A549 (cell line): ENCODE measurements at regions not wholly inside any gene's neighbourhood (a gene's known extent, or its start where the extent isn't known, plus 50 kb on each side); places are given as distances from the start of the nearest gene placed in this dataset.

Experiments
- ATAC-seq, 2 experiments: fragments of 200-7000 bp in 1 of 2; fragments of >200 bp in 1 of 2; cut with Nextera tagmentation in 1 of 2; cut with Tn5 transposase in 1 of 2; 3 replicates each; pipeline versions ENCODE4 v1.8.0 to v1.9.1; 2018 to 2020; ENCODE audit warnings: mild to moderate bottlenecking in 1 of 2, moderate library complexity in 1 of 2
- CTCF ChIA-PET: fragments of 300-600 bp; sonication (Branson Sonifier 250); formaldehyde crosslinking; extraction: SDS; loops from one replicate; lab custom pipeline; 2021; ENCODE audit warnings: antibody characterized with exemption, inconsistent platforms; lab: Yijun Ruan, JAX
- POLR2A ChIA-PET: fragments of 350-600 bp; formaldehyde crosslinking; extraction: SDS; loops from one replicate; lab custom pipeline; 2021; ENCODE audit warnings: antibody characterized with exemption, inconsistent platforms; lab: Yijun Ruan, JAX
- DNase-seq, 2 experiments: peaks; one replicate each; pipeline versions ENCODE4 v3.0.0 to v3.0.0-alpha.2; 2011 to 2016; ENCODE audit warnings: low read depth in 1 of 2, low spot score in 1 of 2
- FAIRE-seq: peaks from 2 replicates; lab custom pipeline; 2011; peaks lifted over from hg19 to GRCh38; lab: Jason Lieb, UNC
- H3K27ac ChIP-seq, 2 experiments: fragments of >200 bp; sonication (Bioruptor Twin); formaldehyde crosslinking; 3 replicates each; pipeline ENCODE4 v1.5.1; 2016 to 2017
- H3K4me1 ChIP-seq: fragments of >200 bp; sonication (Bioruptor Twin); formaldehyde crosslinking; 3 replicates; pipeline ENCODE4 v1.6.1; 2016
- H3K4me2 ChIP-seq: fragments of >200 bp; sonication (Bioruptor Twin); formaldehyde crosslinking; 3 replicates; pipeline ENCODE4 v1.6.1; 2016
- H3K4me3 ChIP-seq: fragments of >200 bp; sonication (Bioruptor Twin); formaldehyde crosslinking; 3 replicates; pipeline ENCODE4 v1.5.1; 2016
- H3K9me3 ChIP-seq: fragments of >200 bp; sonication (Bioruptor Twin); formaldehyde crosslinking; 3 replicates; pipeline ENCODE4 v1.6.1; 2016
- BCL3 ChIP-seq: fragments of >200 bp; sonication (Bioruptor Twin); formaldehyde crosslinking; IDR thresholded peaks from 3 replicates; pipeline ENCODE4 v1.6.1; 2016
- CBX8 ChIP-seq: fragments of 200-600 bp; sonication (generic); IDR thresholded peaks from 2 replicates; pipeline ENCODE4 v1.6.1; 2016
- CHD2 ChIP-seq: fragments of 150-350 bp; IDR thresholded peaks from 2 replicates; pipeline ENCODE4 v1.6.1; 2014; ENCODE audit warnings: low read length; ENCODE audit not compliant: partially characterized antibody
- CTCF ChIP-seq: fragments of >200 bp; sonication (Bioruptor Twin); formaldehyde crosslinking; IDR thresholded peaks from 3 replicates; pipeline ENCODE4 v1.5.1; 2016
- EHMT2 ChIP-seq: fragments of 200-600 bp; sonication (generic); IDR thresholded peaks from 2 replicates; pipeline ENCODE4 v1.6.1; 2016; ENCODE audit warnings: antibody characterized with exemption, low read depth, mild to moderate bottlenecking, moderate library complexity
- ELK1 ChIP-seq: fragments of 150-350 bp; IDR thresholded peaks from 2 replicates; pipeline ENCODE4 v1.6.1; 2014; ENCODE audit warnings: low read depth, mild to moderate bottlenecking, low read length
- EP300 ChIP-seq, 2 experiments: fragments of >200 bp; sonication (Bioruptor Twin); formaldehyde crosslinking; IDR thresholded peaks; 2 replicates in 1 of 2; 3 replicates in 1 of 2; pipeline ENCODE4 v1.6.1; 2016 to 2017
- FOSB ChIP-seq: fragments of 250-450 bp; sonication (Bioruptor Pico); IDR thresholded peaks from 2 replicates; pipeline ENCODE4 v1.5.0; 2020; ENCODE audit warnings: mild to moderate bottlenecking, moderate library complexity
- HMGXB4 ChIP-seq: fragments of 250-450 bp; sonication (Bioruptor Pico); IDR thresholded peaks from 2 replicates; pipeline ENCODE4 v1.5.0; 2021; ENCODE audit warnings: mild to moderate bottlenecking, moderate library complexity, borderline replicate concordance
- HOXA7 ChIP-seq: fragments of 250-450 bp; sonication (Bioruptor Pico); IDR thresholded peaks from 2 replicates; pipeline ENCODE4 v1.5.0; 2020; ENCODE audit warnings: mild to moderate bottlenecking, moderate library complexity
- HOXB13 ChIP-seq: fragments of 250-450 bp; sonication (Bioruptor Pico); IDR thresholded peaks from 2 replicates; pipeline ENCODE4 v1.5.0; 2020; ENCODE audit warnings: low read depth, mild to moderate bottlenecking, moderate library complexity
- KDM5A ChIP-seq: fragments of 200-600 bp; sonication (generic); IDR thresholded peaks from 2 replicates; pipeline ENCODE4 v1.6.1; 2016; ENCODE audit warnings: antibody characterized with exemption, mild to moderate bottlenecking
- MAZ ChIP-seq: fragments of 150-350 bp; IDR thresholded peaks from 2 replicates; pipeline ENCODE4 v1.6.1; 2014; ENCODE audit warnings: antibody characterized with exemption, low read depth, low read length, borderline replicate concordance
- NFE2L2 ChIP-seq: fragments of 150-350 bp; conservative IDR thresholded peaks from 2 replicates; pipeline ENCODE4 v1.6.1; 2014; ENCODE audit warnings: low read length
- NR3C1 ChIP-seq: fragments of >200 bp; sonication (Bioruptor Twin); formaldehyde crosslinking; IDR thresholded peaks from 3 replicates; pipeline ENCODE4 v1.6.1; 2017
- PBX3 ChIP-seq: IDR thresholded peaks from 2 replicates; pipeline ENCODE4 v1.6.1; 2012
- POLR2A ChIP-seq: IDR thresholded peaks from 2 replicates; pipeline ENCODE4 v1.6.1; 2012; ENCODE audit warnings: mild to moderate bottlenecking, low read length
- POLR2AphosphoS2 ChIP-seq: conservative IDR thresholded peaks from 2 replicates; pipeline ENCODE4 v1.6.1; 2012; ENCODE audit warnings: low read length, improper control_type of control experiment, inconsistent platforms
- RAD21 ChIP-seq, 2 experiments: fragments of >200 bp in 1 of 2; sonication (Bioruptor Twin) in 1 of 2; formaldehyde crosslinking in 1 of 2; IDR thresholded peaks in 1 of 2; conservative IDR thresholded peaks in 1 of 2; 2 replicates in 1 of 2; 3 replicates in 1 of 2; pipeline ENCODE4 v1.6.1; 2012 to 2018; ENCODE audit warnings: inconsistent platforms in 1 of 2
- RARB ChIP-seq: fragments of 250-450 bp; sonication (Bioruptor Pico); IDR thresholded peaks from 2 replicates; pipeline ENCODE4 v1.8.0; 2021; ENCODE audit warnings: mild to moderate bottlenecking, moderate library complexity
- RCOR1 ChIP-seq: fragments of 150-350 bp; IDR thresholded peaks from 2 replicates; pipeline ENCODE4 v1.6.1; 2014; ENCODE audit warnings: antibody characterized with exemption, low read length, low read depth
- RFX5 ChIP-seq: fragments of 450-650 bp; IDR thresholded peaks from 2 replicates; pipeline ENCODE4 v1.7.1; 2014; ENCODE audit warnings: antibody characterized with exemption, mild to moderate bottlenecking, moderate library complexity
- SMC3 ChIP-seq: fragments of >200 bp; sonication (Bioruptor Twin); formaldehyde crosslinking; IDR thresholded peaks from 3 replicates; pipeline ENCODE4 v1.6.1; 2018; ENCODE audit warnings: inconsistent platforms
- SREBF2 ChIP-seq: fragments of 450-650 bp; IDR thresholded peaks from 2 replicates; pipeline ENCODE4 v1.6.1; 2014; ENCODE audit warnings: mild to moderate bottlenecking, moderate library complexity
- TP53 ChIP-seq: fragments of 250-450 bp; sonication (Bioruptor Pico); IDR thresholded peaks from 2 replicates; pipeline ENCODE4 v1.5.0; 2021; ENCODE audit warnings: mild to moderate bottlenecking, moderate library complexity
- USF2 ChIP-seq: fragments of 450-650 bp; IDR thresholded peaks from 2 replicates; pipeline ENCODE4 v1.6.1; 2014; ENCODE audit warnings: antibody characterized with exemption
- ZC3H11A ChIP-seq: fragments of 450-650 bp; IDR thresholded peaks from 2 replicates; pipeline ENCODE4 v1.6.1; 2014; ENCODE audit warnings: antibody characterized with exemption, mild to moderate bottlenecking
- ZFP36 ChIP-seq: fragments of 450-650 bp; IDR thresholded peaks from 2 replicates; pipeline ENCODE4 v1.6.1; 2014; ENCODE audit warnings: borderline replicate concordance; ENCODE audit not compliant: partially characterized antibody
- ZNF302 ChIP-seq: fragments of 250-450 bp; sonication (Bioruptor Pico); IDR thresholded peaks from 2 replicates; pipeline ENCODE4 v1.9.0; 2021; ENCODE audit warnings: inconsistent platforms, mild to moderate bottlenecking, moderate library complexity
- WGBS: methylation state at CpG from one replicate; pipeline ENCODE4 v1.1.6; 2017; ENCODE audit errors: missing lambda C conversion rate; 5-methylcytosine and 5-hydroxymethylcytosine counted together

- ChIA-PET CTCF (no interaction called here), POLR2A (no interaction called here)
- WGBS = 46% methylated on average over 4 of the region's 4 CpGs
- Histone ChIP-seq H3K4me2 (no peak overlapping the region), H3K9me3 (no peaks in the 10 kb centered on the region), H3K4me3 (no peak overlapping the region), H3K27ac (no peak overlapping the region), H3K4me1 (no peaks in the 10 kb centered on the region)
- FAIRE-seq (no peak), ATAC-seq (no peak), DNase-seq (no peak)
- TF ChIP-seq KDM5A (no peak), RFX5 (no peak), NR3C1 (no peak), ZNF302 (CRISPR knock-in tag) (no peak), ELK1 (no peak)
Measured at GRCh38 chr4:81594490-81595159, 122.9 kb upstream of the RASGEF1B start.

GRCh38 chr4:81592701-81593100 is 121.0 kb upstream of the RASGEF1B start:
- no peaks in the 10 kb centered on the region for H3K4me1 ChIP-seq
- ChIA-PET CTCF (no interaction called here), POLR2A (no interaction called here)
- no peak overlapping the region for H3K27ac ChIP-seq
- H3K4me3 ChIP-seq = no peak overlapping the region
- ATAC-seq = no peak
- FAIRE-seq = no peak
- H3K9me3 ChIP-seq = no peaks in the 10 kb centered on the region
- no peak overlapping the region for H3K4me2 ChIP-seq
- DNase-seq = no peak
- no peak for TF ChIP-seq HMGXB4
- no peak for TF ChIP-seq BCL3
- no peak for TF ChIP-seq ZC3H11A
- TF ChIP-seq MAZ = no peak
- TF ChIP-seq HOXB13 (CRISPR knock-in tag) = no peak
- no peak for TF ChIP-seq NFE2L2
- no peak for TF ChIP-seq POLR2AphosphoS2
- no peak for TF ChIP-seq SREBF2
- no peak for TF ChIP-seq EHMT2
- no peak for TF ChIP-seq PBX3
- no peak for TF ChIP-seq HOXA7
- TF ChIP-seq RARB (CRISPR knock-in tag) = no peak
- TF ChIP-seq SMC3 = no peak
- no peak for TF ChIP-seq FOSB (CRISPR knock-in tag)
- TF ChIP-seq POLR2A = no peak
- no peak for TF ChIP-seq RCOR1
- WGBS = 35% methylated on average over 2 of the region's 2 CpGs

GRCh38 chr4:81590596-81590995 is 118.9 kb upstream of the RASGEF1B start:
- H3K4me2 ChIP-seq = no peak overlapping the region
- CTCF ChIA-PET = no interaction called here
- POLR2A ChIA-PET = no interaction called here
- ATAC-seq (no peak), DNase-seq (no peak), FAIRE-seq (no peak)
- no CpG with 5 or more reads among the region's 1 CpG for WGBS
- no peaks in the 10 kb centered on the region for H3K4me1 ChIP-seq
- H3K4me3 ChIP-seq = no peak overlapping the region
- H3K27ac ChIP-seq = no peak overlapping the region
- H3K9me3 ChIP-seq = no peaks in the 10 kb centered on the region
- TF ChIP-seq ZFP36 = no peak
- no peak for TF ChIP-seq NFE2L2
- no peak for TF ChIP-seq TP53
- no peak for TF ChIP-seq RAD21 (conservative IDR thresholded peaks at IDR 0.05 in 1 of 2, IDR thresholded peaks at IDR 0.05 in 1 of 2)
- no peak for TF ChIP-seq ZNF302 (CRISPR knock-in tag)
- TF ChIP-seq CTCF = no peak
- TF ChIP-seq FOSB (CRISPR knock-in tag) = no peak
- TF ChIP-seq CBX8 = no peak
- TF ChIP-seq ZC3H11A = no peak
- TF ChIP-seq CHD2 = no peak
- TF ChIP-seq USF2 = no peak
- no peak for TF ChIP-seq EP300 (IDR thresholded peaks at IDR 0.05)
